CD4-positive, alpha-beta T cell treated with Interleukin-10 for 1 hour (primary cell): ENCODE measurements at regions not wholly inside any gene's neighbourhood (a gene's known extent, or its start where the extent isn't known, plus 50 kb on each side); places are given as distances from the start of the nearest gene placed in this dataset.
A peak's percentile ranks its signal among the peaks of the same experiment; 100 is the strongest.

Experiments used
- DNase-seq: peaks from one replicate; pipeline ENCODE4 v3.0.0-alpha.2; 2020

DNA sequence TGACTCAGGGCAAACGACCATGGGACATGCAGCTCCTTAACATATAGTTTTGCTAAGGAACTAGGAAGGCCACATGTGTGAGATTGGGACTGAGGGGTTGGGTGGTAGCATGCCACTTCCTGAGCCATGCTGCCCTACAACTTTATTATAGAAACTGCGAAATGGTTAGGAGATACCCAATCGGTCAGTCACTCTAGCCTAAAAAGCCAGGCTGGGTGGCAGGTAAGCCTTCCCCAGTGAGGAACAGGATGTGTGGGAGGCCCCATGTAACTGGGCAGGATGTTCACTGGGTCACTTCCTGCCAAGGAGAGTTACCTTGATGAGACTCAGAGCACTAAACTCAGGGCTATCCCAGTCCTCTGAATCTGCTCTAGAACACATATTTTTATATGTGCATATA is 123.5 kb downstream of the MAP3K7 start:
- DNase-seq: peak; percentile 56

- DNase-seq: no peak
Observed at GRCh38 chr6:90462102-90462501, 124.8 kb downstream of the MAP3K7 start.

GRCh38 chr6:90461383-90461782 is 125.5 kb downstream of the MAP3K7 start:
- no peak for DNase-seq

DNA sequence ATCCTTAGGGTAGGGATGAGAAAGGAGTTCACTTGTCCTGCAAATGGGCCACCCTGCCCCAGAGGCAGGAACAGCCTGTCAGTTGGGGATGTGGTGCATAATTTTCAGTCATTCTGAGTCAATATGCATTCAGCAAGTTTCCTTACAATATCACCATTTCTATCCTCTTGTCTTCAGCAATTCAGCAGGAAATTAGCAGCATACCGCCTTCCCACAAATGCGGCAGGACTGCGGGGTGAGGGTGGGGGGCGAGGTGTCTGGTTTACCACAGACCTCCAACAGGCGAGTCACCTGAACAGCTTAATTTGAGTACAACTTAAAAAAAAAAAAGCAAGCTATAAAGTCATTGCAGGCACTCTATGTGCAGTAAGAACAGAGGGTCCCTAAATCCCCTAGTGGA is 126.8 kb downstream of the MAP3K7 start:
- DNase-seq: no peak

GRCh38 chr6:90459225-90459758 is 127.6 kb downstream of the MAP3K7 start:
- DNase-seq: no peak

DNA sequence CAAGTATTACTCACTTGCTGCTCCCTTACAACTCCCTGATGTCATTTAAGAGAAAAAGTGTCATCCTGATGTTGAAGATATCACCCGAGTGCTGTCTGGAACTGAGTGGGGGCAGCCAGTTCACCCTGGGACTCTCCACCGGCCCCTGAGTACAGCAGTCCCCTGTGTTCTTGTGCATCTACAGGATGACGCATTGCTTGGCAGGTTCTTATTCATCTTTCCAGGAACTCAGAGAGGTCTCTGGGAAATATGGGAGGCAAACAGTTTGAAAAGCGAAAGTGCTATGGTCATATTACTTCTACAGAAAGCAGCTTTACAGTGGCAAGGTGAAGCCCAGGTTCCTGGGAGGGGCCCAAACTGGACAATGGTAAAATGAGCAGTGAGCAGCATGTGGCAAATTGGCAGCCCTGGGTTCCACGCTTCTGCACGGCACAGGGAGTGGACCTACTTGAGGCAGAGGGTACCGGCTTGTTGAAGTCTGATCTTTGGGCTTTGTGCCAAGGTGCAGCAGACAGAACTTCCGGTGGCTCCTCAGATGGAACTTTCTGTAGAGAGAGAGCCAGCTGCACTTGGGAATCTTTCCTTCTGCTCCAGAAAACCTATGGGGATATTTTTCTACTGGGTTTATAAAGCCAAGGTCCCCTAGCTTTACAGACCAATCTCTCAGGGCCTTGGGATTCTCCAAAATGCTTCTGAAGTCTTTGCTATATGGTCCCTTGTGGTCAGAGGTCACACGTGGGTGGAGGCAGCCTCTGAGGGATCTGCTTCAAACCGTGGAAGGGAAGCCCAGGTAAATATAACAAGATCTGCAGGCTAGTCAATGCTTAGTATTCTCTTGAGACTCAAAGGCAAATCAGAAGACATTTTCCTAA is 128.3 kb downstream of the MAP3K7 start:
- DNase-seq: peak; percentile 76

DNA sequence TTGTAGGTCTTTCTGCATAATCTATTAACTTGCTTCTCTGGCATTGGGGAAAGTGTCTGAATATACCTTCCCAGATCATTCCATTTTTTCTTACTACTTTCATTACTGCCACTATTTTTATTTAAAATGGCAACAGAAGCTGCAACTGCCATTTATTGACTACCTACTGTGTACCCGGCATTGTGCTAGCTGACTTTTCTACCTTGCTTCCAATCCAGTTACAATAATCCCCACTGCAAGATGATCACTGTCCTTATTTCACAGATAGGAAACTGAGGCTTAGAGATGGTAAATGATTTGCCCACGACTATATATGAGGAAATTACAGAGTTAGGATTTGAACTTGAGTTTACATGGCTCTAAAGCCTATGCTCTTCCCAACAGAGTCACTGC is 129.0 kb downstream of the MAP3K7 start:
- DNase-seq: no peak

- DNase-seq: peak; percentile 26
Observed at GRCh38 chr6:90456997-90457866, 129.6 kb downstream of the MAP3K7 start.

- DNase-seq: no peak
Observed at GRCh38 chr6:90456001-90456400, 130.9 kb downstream of the MAP3K7 start.

GRCh38 chr6:90454836-90455427 is 131.9 kb downstream of the MAP3K7 start:
- no peak for DNase-seq

- no peak for DNase-seq
Observed at GRCh38 chr6:90450268-90450953, 136.5 kb downstream of the MAP3K7 start.

DNA sequence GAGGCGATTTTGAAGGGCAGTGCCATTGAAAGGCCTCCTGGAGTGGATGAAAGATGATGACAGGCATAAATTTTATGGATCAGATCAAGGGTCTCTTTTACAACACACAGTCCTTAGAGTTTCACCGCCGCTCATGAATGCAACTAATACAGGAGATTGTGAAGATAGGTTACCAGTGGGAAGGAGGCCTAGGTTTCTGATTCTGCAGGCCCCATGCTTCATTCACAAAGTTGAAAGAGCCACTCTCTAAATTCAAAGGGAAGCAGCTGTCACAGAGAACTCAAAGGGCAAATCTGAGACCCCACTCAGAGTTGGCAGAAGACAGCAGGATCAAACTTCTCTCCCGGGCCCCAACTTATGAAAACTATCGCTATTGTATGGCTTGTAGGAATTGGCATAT is 137.6 kb downstream of the MAP3K7 start:
- DNase-seq: no peak

- DNase-seq: no peak
Observed at GRCh38 chr6:90448836-90449235, 138.0 kb downstream of the MAP3K7 start.

DNA sequence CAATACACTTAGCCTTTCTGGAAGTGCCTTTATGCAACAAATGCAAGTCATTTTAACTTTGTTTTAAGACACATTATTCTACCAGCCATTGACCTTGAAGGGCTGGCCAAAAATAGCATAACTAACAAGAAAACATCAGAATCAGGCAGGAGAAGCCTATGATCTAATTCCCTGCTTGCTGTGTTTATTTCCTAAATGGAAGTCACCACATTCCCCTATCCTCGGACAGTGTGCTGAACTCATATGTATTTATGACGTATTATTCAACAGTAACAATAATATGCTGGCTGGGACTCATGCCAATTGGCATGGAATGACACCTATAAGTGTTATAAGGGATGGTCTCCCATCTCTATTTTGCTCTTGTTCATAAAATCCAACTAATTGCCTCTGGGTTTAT is 140.7 kb downstream of the MAP3K7 start:
- DNase-seq: no peak

- DNase-seq: no peak
Observed at GRCh38 chr6:90445533-90446108, 141.3 kb downstream of the MAP3K7 start.

DNA sequence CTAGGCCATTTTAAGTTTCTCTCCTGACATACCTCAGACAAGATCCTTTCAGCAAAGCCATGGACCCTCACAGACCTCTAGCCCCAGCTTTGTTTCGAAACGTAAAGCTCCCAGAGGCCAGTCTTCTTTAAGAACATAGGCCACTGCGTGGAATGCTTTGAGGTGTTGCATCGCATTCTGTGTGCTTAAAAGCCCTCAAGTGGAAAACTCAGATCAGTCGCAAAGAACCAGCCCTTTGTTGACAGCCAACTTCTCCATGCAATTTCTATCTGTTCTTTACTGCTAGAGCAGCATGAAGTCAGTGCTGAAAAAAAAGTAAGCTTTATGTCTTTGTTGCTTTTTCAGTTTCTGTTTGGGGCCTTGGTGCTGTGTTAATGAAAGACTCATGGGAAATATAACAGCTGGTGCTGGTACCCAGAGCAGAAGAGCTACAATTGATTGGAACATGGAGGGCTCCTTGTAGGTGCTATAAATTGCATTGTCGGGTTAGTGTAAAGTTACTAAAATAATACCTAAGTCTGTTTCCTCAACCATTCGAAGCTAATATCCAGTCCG is 142.6 kb downstream of the MAP3K7 start:
- no peak for DNase-seq

- DNase-seq: no peak
Observed at GRCh38 chr6:90442366-90442765, 144.5 kb downstream of the MAP3K7 start.

GRCh38 chr6:90440586-90441283 is 144.1 kb upstream of the BACH2 start:
- no peak for DNase-seq

DNA sequence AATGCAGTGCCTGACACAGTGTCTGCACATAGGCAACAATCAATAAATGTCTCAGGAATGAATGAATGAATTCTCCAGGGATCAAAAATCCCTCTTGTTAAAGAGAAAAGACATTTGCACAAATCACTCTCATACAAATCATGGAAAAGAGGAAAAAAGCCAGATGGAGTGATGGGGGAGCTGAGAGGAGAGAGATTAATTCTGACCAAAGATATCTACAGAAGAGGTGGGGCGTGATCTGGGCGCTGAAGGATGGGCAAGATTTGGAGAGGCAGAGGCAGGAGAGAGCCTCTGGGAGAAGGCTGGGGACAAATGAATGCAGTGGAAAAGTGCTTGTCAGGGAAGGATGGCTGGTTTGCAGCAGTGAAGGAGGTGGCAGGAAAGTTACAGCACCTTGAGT is 142.9 kb upstream of the BACH2 start:
- no peak for DNase-seq

GRCh38 chr6:90436403-90436802 is 139.8 kb upstream of the BACH2 start:
- DNase-seq: no peak

- DNase-seq: no peak
Observed at GRCh38 chr6:90435207-90435899, 138.7 kb upstream of the BACH2 start.
